NCI-H1930 (cell line): ENCODE measurements at regions not wholly inside any gene's neighbourhood (a gene's known extent, or its start where the extent isn't known, plus 50 kb on each side); places are given as distances from the start of the nearest gene placed in this dataset.

Experiments
- DNase-seq, 2 experiments: peaks; one replicate each; lab custom pipeline; 2025; lab: John Stamatoyannopoulos, UW

- DNase-seq = no peak
Observed at GRCh38 chr5:106205916-106206571, 1464.7 kb downstream of the EFNA5 start.

GRCh38 chr5:106202035-106202434 is 1468.7 kb downstream of the EFNA5 start:
- no peak for DNase-seq

GRCh38 chr5:106200971-106201370 is 1469.8 kb downstream of the EFNA5 start:
- DNase-seq = no peak

GRCh38 chr5:106195679-106196474 is 1474.9 kb downstream of the EFNA5 start:
- no peak for DNase-seq

GRCh38 chr5:106189121-106189809 is 1481.5 kb downstream of the EFNA5 start:
- DNase-seq = peak in 1 of 2 experiments; percentile 0

GRCh38 chr5:106185661-106186081 is 1485.1 kb downstream of the EFNA5 start:
- DNase-seq = no peak

GRCh38 chr5:106174903-106175302 is 1495.8 kb downstream of the EFNA5 start:
- DNase-seq = no peak

- no peak for DNase-seq
Observed at GRCh38 chr5:106172681-106173532, 1497.8 kb downstream of the EFNA5 start.

GRCh38 chr5:106171708-106172107 is 1499.0 kb downstream of the EFNA5 start:
- DNase-seq = no peak

GRCh38 chr5:106171132-106171531 is 1499.6 kb downstream of the EFNA5 start:
- DNase-seq = no peak

- no peak for DNase-seq
Observed at GRCh38 chr5:106167766-106168165, 1503.0 kb downstream of the EFNA5 start.

GRCh38 chr5:106163233-106163632 is 1507.5 kb downstream of the EFNA5 start:
- DNase-seq = no peak

GRCh38 chr5:106159616-106160015 is 1511.1 kb downstream of the EFNA5 start:
- no peak for DNase-seq

GRCh38 chr5:106154280-106154716 is 1516.4 kb downstream of the EFNA5 start:
- no peak for DNase-seq

GRCh38 chr5:106152569-106152968 is 1518.2 kb downstream of the EFNA5 start:
- no peak for DNase-seq

- no peak for DNase-seq
Observed at GRCh38 chr5:106142116-106142515, 1528.6 kb downstream of the EFNA5 start.

GRCh38 chr5:106140101-106140500 is 1530.6 kb downstream of the EFNA5 start:
- no peak for DNase-seq

- DNase-seq = no peak
Observed at GRCh38 chr5:106136061-106136460, 1534.7 kb downstream of the EFNA5 start.

GRCh38 chr5:106135473-106135872 is 1535.3 kb downstream of the EFNA5 start:
- no peak for DNase-seq

- no peak for DNase-seq
Observed at GRCh38 chr5:106134549-106134948, 1536.2 kb downstream of the EFNA5 start.

- no peak for DNase-seq
Observed at GRCh38 chr5:106127985-106128384, 1542.8 kb downstream of the EFNA5 start.

- no peak for DNase-seq
Observed at GRCh38 chr5:106127341-106127781, 1543.4 kb downstream of the EFNA5 start.
